Stimulated activated CD8-positive, alpha-beta memory T cell treated with anti-CD3 and anti-CD28 coated beads, Interleukin-4, amount 100 ng/mL, for 48 hours (primary cell): ENCODE measurements at regions not wholly inside any gene's neighbourhood (a gene's known extent, or its start where the extent isn't known, plus 50 kb on each side); places are given as distances from the start of the nearest gene placed in this dataset.

Experiments
- DNase-seq: peaks from one replicate; pipeline ENCODE4 v3.0.0-alpha.2; 2020

GRCh38 chr7:131090886-131091692 lies 236.6 kb upstream of the MKLN1 start:
- DNase-seq: no peak

GRCh38 chr7:131094685-131095084 lies 233.0 kb upstream of the MKLN1 start:
- DNase-seq: no peak

DNA sequence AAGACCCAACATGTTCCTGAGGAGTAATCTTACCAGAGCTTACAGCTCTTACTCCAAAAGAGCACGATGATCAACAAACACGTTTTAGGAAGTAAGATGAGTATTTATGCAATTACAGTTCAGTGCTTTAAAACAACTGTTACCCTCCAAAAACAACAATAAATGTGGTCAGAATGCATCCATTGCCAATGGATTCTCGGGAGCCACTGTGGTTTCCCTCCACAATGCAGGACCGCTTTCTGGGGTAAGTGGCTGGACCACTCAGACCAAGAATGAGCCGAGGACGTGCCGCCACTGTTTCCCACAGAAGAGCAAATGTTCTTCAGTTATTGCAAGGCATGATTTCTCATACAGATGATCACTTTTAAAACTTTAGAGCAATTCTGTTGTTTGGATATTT lies 232.3 kb upstream of the MKLN1 start:
- no peak for DNase-seq

DNA sequence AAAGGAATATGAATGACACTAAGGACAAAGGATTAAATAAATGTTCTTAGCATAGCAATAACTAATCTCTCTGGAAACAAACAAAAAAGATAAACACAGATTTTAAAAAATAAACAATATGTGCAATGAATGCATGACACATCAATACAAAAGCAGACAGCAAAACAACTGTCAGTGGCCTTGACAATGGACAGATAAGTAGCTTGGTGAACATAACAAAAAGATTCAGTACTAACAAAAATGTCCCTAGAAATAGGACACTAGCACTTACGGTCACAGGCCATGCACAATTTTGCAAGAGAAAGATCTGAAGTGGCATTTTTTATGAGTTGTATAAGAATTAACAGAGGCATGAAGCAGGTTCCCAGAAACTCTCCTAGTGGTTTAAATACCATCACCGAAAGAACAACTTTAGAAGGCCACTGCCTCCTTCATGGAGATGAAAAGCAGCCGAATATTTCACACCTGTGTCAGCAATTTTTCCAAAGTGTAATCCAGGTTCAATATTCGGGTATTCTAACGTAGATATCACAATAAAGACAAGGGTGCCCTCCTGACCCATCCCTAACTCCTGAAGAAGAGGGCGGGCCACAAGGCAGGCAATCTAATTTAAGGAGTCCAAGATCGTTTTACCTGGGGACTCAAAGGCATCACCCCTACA lies 231.3 kb upstream of the MKLN1 start:
- DNase-seq: no peak

- no peak for DNase-seq
Measured at GRCh38 chr7:131097662-131098376, 229.9 kb upstream of the MKLN1 start.

GRCh38 chr7:131098527-131098926 lies 229.1 kb upstream of the MKLN1 start:
- DNase-seq: no peak

- DNase-seq: no peak
Measured at GRCh38 chr7:131100357-131101054, 227.2 kb upstream of the MKLN1 start.

DNA sequence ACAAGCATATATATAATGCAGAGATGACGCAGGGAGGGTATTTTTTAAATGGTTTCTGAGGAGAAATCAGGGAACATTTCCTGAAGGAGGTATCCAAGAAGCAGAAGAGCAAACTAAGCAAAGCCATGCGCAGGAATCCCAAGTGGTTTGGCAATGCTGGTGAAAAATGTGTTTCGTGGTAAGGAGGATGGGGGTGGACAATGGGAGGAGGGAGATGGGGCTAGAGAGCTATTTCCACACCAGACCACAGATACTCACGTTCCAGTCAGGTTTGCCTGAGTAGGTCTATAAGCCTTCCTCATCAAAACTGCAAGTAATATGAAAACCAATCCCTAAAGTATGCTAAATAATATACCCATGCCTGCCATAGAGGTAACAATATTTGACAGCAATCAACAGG lies 223.7 kb upstream of the MKLN1 start:
- DNase-seq: no peak

DNA sequence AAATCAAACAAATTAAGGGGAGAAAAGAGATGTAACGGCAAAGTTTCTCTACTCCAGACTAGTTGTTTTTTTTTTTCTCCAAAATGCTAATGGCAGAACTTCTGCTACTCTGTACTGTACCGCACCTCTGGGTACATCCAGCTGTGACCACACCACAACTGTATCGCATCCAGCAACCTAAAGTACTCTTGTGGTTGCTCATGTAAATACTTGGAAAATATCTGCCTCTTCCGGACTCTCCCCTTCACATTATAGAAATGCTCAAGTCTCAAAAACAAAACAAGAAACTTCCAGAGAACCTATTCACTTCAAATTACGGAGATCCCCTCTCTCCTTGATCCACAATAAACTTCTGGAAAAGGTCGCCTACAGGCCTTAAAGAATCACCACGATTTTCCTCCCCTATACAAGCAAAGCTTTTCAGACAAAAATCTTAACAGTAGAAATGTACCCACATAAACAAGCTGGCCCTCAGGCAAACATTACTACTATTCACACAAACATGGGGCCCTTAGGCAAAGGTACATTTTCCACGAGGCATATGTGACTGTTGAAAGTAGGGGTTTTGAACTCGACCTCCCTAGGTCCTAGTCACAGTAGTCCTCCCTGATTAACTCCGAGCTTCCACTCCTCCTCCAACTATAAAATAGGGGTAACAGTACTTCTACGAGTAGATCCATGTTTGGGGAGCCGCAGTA lies 222.9 kb upstream of the MKLN1 start:
- no peak for DNase-seq

- peak; percentile 45 for DNase-seq
Measured at GRCh38 chr7:131105294-131105798, 222.3 kb upstream of the MKLN1 start.

GRCh38 chr7:131105799-131106680 lies 221.6 kb upstream of the MKLN1 start:
- DNase-seq: peak; percentile 88

DNA sequence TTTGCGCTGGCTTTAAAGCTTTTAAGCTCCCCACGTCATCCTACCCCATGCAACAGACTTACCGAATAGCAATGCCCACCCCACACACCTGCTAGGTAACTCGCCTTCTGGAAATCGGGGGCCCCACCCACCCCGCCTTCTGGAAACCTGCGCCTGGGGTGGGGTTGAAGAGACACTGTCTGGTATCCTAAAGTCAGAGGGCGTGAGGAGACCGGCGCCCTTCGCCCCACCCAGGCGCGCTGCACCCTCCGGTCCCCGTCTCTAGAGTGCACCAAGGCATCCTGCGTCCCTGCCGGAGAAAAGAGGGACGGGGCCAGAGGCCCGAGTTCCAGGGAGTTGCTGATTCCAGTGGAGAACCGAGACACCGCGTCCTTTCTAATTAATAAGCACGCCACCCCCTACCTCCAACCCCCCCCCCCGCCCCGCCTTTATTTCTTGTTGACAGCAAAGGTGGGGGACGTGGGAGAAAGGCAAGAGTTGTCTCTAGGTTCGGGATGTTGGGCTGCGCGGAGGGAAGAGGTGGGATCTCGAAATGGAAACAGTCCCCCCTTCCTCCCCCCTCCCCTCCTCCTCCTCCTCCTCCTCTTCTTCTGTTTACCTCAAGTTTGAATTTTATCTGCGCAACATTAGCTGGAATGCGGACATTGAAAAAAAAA lies 220.9 kb upstream of the MKLN1 start:
- peak; percentile 62 for DNase-seq

GRCh38 chr7:131107337-131108211 lies 220.1 kb upstream of the MKLN1 start:
- DNase-seq: peak; percentile 75

- DNase-seq: no peak
Measured at GRCh38 chr7:131108212-131108940, 219.3 kb upstream of the MKLN1 start.

- DNase-seq: no peak
Measured at GRCh38 chr7:131109011-131109758, 218.5 kb upstream of the MKLN1 start.

DNA sequence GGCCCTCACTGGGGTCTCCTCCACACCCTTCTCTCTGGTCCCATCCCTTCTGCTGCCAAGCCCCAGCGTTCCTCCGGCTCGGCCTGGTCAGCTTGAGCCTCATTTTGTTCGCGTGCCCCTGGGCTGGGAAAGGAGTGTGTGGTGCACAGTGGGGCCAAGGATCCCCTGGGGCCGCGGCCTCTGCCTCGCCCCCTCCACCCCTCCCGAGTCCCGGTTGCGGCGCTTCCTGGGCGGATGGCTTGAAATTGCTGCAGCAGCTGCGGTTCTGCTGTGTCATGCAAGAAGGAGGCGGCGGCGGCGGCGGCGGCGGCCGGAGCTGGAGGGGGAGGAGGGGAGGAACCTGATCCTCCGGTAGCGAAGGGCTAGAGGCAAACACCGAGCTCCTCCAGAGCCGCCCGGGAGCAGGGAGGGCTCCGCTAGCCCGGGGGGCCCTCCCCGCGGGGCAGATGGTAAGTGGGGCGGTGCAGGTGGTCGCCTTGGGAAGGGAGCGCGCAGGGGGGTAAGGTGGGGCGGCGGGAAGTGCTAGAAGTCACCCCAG lies 217.8 kb upstream of the MKLN1 start:
- DNase-seq: peak; percentile 80

DNA sequence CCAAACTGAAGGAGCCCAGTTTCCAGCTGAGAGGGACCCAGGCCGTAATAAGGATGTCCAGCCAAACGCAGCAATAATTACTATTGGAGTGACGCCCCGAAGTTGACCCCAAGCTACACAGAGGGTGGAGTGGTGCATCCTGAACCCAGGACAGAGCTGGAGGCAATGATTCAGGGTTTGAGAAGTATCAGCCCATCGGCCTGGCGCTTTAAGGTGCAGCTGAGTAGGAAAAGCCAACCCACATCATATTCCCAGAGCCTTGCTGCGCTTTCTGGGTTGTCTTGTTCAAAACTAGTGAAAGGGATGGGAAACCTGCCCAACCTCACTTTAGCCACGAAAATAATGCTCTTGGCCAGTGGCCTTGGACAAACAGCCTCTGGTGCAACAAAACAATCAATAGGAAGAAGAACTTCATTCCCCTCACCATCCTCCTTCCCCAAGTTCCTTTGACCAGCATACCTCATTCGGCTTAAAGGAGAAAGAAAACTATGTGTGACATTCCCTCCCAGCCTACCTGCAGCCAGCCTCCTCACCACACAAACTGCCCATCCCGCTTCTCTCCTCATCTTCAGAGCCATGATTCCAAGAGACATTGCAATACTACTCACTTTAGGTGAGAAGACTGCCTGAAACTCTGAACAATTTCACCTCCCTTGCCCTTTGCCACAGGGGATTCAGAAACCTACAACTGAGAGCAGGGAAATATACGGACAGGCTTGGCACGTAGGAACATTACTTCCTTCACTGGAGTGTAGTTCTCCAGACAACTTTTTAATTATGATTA lies 217.2 kb upstream of the MKLN1 start:
- no peak for DNase-seq
